ENCODE measurements at regions not wholly inside any gene's neighbourhood (a gene's known extent, or its start where the extent isn't known, plus 50 kb on each side); places are given as distances from the start of the nearest gene placed in this dataset.

GRCh38 chr4:175871774-175872405, 59.8 kb upstream of the GPM6A start:
- POLR2A ChIA-PET, result no interaction called here
- no peak for TF ChIP-seq CTCF (IDR thresholded peaks at IDR 0.05; ENCODE audit: insufficient read depth, low read length, missing control alignments)
- CTCF ChIA-PET, result no interaction called here
- DNase-seq (ENCODE audit: low read depth, low spot score), result no peak
- no peak overlapping the region for H3K4me3 ChIP-seq (ENCODE audit: low read depth, low read length)

- no peak for DNase-seq (ENCODE audit: low read depth, low spot score)
- no peak for TF ChIP-seq CTCF (IDR thresholded peaks at IDR 0.05; ENCODE audit: insufficient read depth, low read length, missing control alignments)
- H3K4me3 ChIP-seq (ENCODE audit: low read depth, low read length), result no peak overlapping the region
- ChIA-PET POLR2A (no interaction called here), CTCF (no interaction called here)
Measured at GRCh38 chr4:175873707-175874106, 61.6 kb upstream of the GPM6A start.

GRCh38 chr4:175874306-175874705, 62.2 kb upstream of the GPM6A start:
- no peak for DNase-seq (ENCODE audit: low read depth, low spot score)
- no peak for TF ChIP-seq CTCF (IDR thresholded peaks at IDR 0.05; ENCODE audit: insufficient read depth, low read length, missing control alignments)
- no peak overlapping the region for H3K4me3 ChIP-seq (ENCODE audit: low read depth, low read length)
- ChIA-PET POLR2A (no interaction called here), CTCF (no interaction called here)

- POLR2A ChIA-PET, result no interaction called here
- CTCF ChIA-PET, result no interaction called here
Measured at GRCh38 chr4:175875993-175876771, 64.1 kb upstream of the GPM6A start.

GRCh38 chr4:175882891-175883290, 70.8 kb upstream of the GPM6A start:
- POLR2A ChIA-PET, result no interaction called here
- no peak for DNase-seq (ENCODE audit: low read depth, low spot score)
- TF ChIP-seq CTCF (IDR thresholded peaks at IDR 0.05; ENCODE audit: insufficient read depth, low read length, missing control alignments), result no peak
- no peak overlapping the region for H3K4me3 ChIP-seq (ENCODE audit: low read depth, low read length)
- CTCF ChIA-PET, result no interaction called here

More at GRCh38 chr4:175875993-175876771, 64.1 kb upstream of the GPM6A start:
- no peak overlapping the region for H3K4me3 ChIP-seq (ENCODE audit: low read depth, low read length)
- DNase-seq (ENCODE audit: low read depth, low spot score), result no peak
- TF ChIP-seq CTCF (IDR thresholded peaks at IDR 0.05; ENCODE audit: insufficient read depth, low read length, missing control alignments), result no peak

GRCh38 chr4:175884048-175884447, 72.0 kb upstream of the GPM6A start:
- no peak for DNase-seq (ENCODE audit: low read depth, low spot score)
- POLR2A ChIA-PET, result no interaction called here
- no peak for TF ChIP-seq CTCF (IDR thresholded peaks at IDR 0.05; ENCODE audit: insufficient read depth, low read length, missing control alignments)

More at GRCh38 chr4:175884048-175884447, 72.0 kb upstream of the GPM6A start:
- no peak overlapping the region for H3K4me3 ChIP-seq (ENCODE audit: low read depth, low read length)
- CTCF ChIA-PET, result no interaction called here
